Coronary artery (tissue), 2 donors: ENCODE measurements at regions not wholly inside any gene's neighbourhood (a gene's known extent, or its start where the extent isn't known, plus 50 kb on each side); places are given as distances from the start of the nearest gene placed in this dataset.
"Not testable (repeated sequence)": the region's sequence is repeated elsewhere in the genome, so short reads cannot be mapped to it uniquely, and the experiment has no call there.

Experiments
- DNase-seq: peaks from one replicate; pipeline ENCODE4 v3.0.0-alpha.2; 2017; ENCODE audit warnings: low spot score
- H3K27ac ChIP-seq, 2 donors: fragments of 200-600 bp; sonication (generic); one replicate each; pipeline ENCODE4 v1.5.1; 2016 to 2019
- H3K4me3 ChIP-seq: fragments of 200-600 bp; sonication (generic); 2 replicates; pipeline ENCODE4 v1.5.1; 2016; ENCODE audit warnings: mild to moderate bottlenecking, moderate library complexity
- CTCF ChIP-seq: fragments of 200-600 bp; sonication (generic); IDR thresholded peaks from one replicate; pipeline ENCODE4 v1.5.1; 2019; ENCODE audit warnings: antibody characterized with exemption

DNA sequence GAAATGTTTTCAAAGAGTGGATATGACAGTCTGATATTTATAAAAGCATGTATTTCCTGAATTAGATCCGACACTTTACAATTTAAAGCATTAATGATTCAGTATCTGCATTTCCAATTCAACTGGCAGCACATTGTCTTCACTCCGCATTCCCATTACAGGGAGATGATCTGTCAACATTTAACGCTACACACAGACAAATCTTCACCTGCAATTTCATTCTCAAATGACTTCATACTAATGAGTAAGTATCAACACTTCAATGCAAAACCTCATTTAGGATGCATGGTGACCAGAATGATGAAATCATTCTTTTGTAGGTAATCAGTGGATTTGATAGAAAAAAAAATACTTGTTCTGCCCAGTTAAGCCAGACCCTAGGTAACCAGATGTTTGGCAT is 749.6 kb downstream of the CENPC start:
- no peak for TF ChIP-seq CTCF
- H3K27ac ChIP-seq: no peak overlapping the region
- no peak overlapping the region for H3K4me3 ChIP-seq
- DNase-seq: no peak

DNA sequence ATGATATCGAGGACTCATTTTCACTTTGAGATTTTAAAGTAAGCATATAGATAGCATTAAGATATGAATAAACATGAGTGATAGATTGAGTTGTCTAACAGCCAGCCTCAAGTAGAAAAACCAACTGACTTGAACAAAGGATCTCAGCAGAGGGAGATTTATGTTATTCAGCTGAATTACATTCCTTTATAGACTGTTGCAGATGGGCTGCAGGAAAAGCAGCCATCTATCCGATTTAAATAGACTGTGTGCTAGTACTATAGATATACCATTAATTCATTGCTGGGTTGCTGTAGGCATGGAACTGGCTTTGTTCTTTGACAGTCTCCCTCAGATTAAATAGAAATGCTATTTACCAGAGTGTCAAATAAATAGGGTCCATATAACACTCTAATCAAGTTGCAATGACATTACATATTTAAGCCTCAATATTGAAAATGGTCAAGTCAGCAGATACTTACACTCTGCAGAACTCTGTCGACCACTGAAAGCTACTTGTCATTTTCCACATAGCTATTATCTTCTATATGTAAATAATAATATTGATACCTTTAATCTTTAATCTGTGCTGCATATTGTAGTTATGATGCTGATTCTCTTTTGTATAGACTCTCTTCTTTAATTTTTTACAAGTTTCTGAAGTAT is 750.8 kb downstream of the CENPC start:
- no peak for DNase-seq
- no peak for TF ChIP-seq CTCF

DNA sequence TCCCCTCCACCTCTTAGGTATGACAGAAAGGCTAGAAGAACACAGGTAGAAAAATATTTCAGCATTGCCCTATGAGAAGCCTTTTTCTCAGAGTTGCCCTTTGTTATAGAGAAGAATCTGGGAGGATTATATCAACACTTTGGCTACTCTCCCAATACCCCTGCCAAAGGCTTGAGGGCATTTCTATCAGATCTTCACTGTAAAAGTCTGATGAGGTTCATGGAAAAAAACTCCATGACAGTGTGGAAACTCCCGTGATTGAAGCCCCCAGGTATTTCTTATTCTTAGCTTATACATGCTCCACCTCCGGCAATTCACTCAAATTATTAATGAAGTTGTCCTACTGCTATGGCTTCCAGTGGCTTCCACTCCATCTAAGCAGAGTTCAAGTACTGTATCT is 753.6 kb downstream of the CENPC start:
- Histone ChIP-seq H3K4me3 (no peak overlapping the region), H3K27ac (no peak overlapping the region)
- DNase-seq: no peak
- TF ChIP-seq CTCF: no peak

More for the DNA sequence above, 750.8 kb downstream of the CENPC start:
- no peak overlapping the region for H3K27ac ChIP-seq
- H3K4me3 ChIP-seq: no peak overlapping the region

DNA sequence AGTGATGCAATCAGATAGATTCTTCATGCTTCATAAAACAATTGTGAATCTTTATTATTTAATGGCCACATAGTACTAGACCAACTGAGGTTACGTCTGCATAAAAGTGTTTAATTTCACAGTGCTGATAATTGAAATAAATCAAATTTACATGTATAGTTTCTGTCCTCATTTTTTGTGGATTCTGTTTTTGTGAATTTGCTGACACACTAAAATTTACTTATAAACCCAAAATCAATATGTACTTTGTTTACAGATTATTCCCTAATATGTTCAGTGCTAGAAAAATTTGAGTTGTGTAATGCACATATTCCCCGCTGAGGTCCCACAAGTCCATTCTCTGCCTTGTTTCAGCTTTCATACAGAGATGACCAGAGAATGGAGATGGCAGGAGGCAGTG is 759.8 kb downstream of the CENPC start:
- H3K4me3 ChIP-seq: no peak overlapping the region
- DNase-seq: no peak
- no peak for TF ChIP-seq CTCF
- H3K27ac ChIP-seq: no peak overlapping the region

DNA sequence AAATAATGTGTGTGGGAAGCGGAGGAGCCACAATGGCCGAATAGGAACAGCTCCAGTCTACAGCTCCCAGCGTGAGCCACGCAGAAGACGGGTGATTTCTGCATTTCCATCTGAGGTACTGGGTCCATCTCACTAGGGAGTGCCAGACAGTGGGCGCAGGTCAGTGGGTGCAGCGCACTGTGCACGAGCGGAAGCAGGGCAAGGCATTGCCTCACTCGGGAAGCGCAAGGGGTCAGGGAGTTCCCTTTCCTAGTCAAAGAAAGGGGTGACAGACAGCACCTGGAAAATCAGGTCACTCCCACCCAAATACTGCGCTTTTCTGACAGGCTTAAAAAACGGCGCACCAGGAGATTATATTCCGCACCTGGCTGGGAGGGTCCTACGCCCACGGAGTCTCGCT is 762.6 kb downstream of the CENPC start:
- not testable (repeated sequence) for DNase-seq, H3K27ac ChIP-seq

GRCh38 chr4:66777097-66777496 is 768.2 kb downstream of the CENPC start:
- TF ChIP-seq CTCF: no peak
- no peak overlapping the region for H3K4me3 ChIP-seq
- no peak for DNase-seq
- H3K27ac ChIP-seq: no peak overlapping the region

More for the DNA sequence above, 762.6 kb downstream of the CENPC start:
- not testable (repeated sequence) for H3K4me3 ChIP-seq

GRCh38 chr4:66769441-66769840 is 775.9 kb downstream of the CENPC start:
- no peak for DNase-seq
- no peak for TF ChIP-seq CTCF
- Histone ChIP-seq H3K4me3 (no peak overlapping the region), H3K27ac (no peak overlapping the region)
